ENCODE measurements at regions not wholly inside any gene's neighbourhood (a gene's known extent, or its start where the extent isn't known, plus 50 kb on each side); places are given as distances from the start of the nearest gene placed in this dataset.

DNA sequence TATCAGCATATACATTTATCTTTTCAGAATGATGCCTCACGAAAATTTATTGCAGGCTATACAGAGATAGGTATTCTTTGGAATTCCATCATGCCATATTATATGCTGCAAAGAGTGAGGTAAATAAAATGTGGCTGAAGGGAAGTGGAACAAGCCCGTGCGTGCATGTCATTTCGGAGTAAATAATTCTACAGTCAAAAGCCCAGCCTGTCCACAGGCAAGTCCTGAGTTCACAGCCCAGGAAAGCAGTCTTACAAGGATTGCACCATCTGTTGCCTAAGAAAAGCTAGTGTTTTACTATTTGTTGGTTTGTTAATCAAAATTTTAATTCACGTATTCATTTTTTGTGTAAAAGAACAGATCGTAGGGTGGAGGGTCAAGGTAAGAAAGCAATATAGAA is 292.4 kb upstream of the AKR1E2 start:
- TF ChIP-seq EZH2 (IDR thresholded peaks at IDR 0.05; ENCODE audit: insufficient read depth, poor library complexity, severe bottlenecking) (no peak), EZH2phosphoT487 (IDR thresholded peaks at IDR 0.05; ENCODE audit: insufficient read depth, low read depth) (no peak)
